Progenitor cell of endocrine pancreas (in vitro differentiated cells): ENCODE measurements at regions not wholly inside any gene's neighbourhood (a gene's known extent, or its start where the extent isn't known, plus 50 kb on each side); places are given as distances from the start of the nearest gene placed in this dataset.
A peak's percentile ranks its signal among the peaks of the same experiment; 100 is the strongest.

Source experiments
- DNase-seq: peaks from one replicate; pipeline ENCODE4 v3.0.0; 2021; ENCODE audit warnings: low spot score; ENCODE audit not compliant: unreplicated experiment
- H3K27ac Mint-ChIP-seq: 2 replicates; pipeline ENCODE4 v1.8.0; 2021; ENCODE audit warnings: mild to moderate bottlenecking, moderate library complexity, mixed read lengths
- H3K27me3 Mint-ChIP-seq: 2 replicates; pipeline ENCODE4 v1.8.0; 2021; ENCODE audit warnings: mixed read lengths
- H3K36me3 Mint-ChIP-seq: 2 replicates; pipeline ENCODE4 v1.8.0; 2022; ENCODE audit warnings: mixed read lengths; ENCODE audit not compliant: insufficient read depth
- H3K4me1 Mint-ChIP-seq: 2 replicates; pipeline ENCODE4 v1.8.0; 2021; ENCODE audit warnings: low read depth, mixed read lengths
- H3K4me3 Mint-ChIP-seq: 2 replicates; pipeline ENCODE4 v1.8.0; 2021; ENCODE audit warnings: low read depth, mild to moderate bottlenecking, moderate library complexity, mixed read lengths
- H3K9me3 Mint-ChIP-seq: 2 replicates; pipeline ENCODE4 v1.8.0; 2021; ENCODE audit warnings: low read depth, mixed read lengths
- TF ChIP-seq, protein P1 (sequence below): fragments of 200-600 bp; sonication (generic); IDR thresholded peaks from one replicate; pipeline ENCODE4 v1.5.0; 2021; ENCODE audit warnings: antibody characterized with exemption, mild to moderate bottlenecking; ENCODE audit not compliant: unreplicated experiment

DNA sequence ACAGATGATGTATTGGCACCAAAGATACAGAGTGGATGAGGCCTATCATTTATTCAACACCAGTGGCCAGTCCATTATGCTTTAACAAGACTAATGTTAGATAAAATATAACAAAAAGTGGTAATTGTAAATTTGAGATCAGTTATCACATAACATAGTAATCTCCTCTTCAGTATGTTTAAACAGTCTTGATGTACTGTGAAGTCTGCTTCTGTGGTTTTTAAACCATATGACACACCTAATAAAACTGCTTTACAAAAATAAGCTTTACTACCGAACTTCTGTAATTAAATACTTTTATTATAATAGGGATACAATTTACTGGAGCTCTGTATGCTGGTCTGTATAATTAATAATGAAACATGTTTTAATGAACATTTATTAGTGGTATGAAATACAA, 2156.1 kb upstream of the CELF4 start:
- Mint-ChIP-seq H3K27ac (no peak overlapping the region), H3K9me3 (no peaks in the 10 kb centered on the region), H3K27me3 (no peaks in the 10 kb centered on the region), H3K4me3 (no peak overlapping the region), H3K4me1 (peaks cover 2% of the 10 kb centered on the region), H3K36me3 (no peaks in the 10 kb centered on the region)
- no peak for DNase-seq
- TF ChIP-seq, protein P1, sequence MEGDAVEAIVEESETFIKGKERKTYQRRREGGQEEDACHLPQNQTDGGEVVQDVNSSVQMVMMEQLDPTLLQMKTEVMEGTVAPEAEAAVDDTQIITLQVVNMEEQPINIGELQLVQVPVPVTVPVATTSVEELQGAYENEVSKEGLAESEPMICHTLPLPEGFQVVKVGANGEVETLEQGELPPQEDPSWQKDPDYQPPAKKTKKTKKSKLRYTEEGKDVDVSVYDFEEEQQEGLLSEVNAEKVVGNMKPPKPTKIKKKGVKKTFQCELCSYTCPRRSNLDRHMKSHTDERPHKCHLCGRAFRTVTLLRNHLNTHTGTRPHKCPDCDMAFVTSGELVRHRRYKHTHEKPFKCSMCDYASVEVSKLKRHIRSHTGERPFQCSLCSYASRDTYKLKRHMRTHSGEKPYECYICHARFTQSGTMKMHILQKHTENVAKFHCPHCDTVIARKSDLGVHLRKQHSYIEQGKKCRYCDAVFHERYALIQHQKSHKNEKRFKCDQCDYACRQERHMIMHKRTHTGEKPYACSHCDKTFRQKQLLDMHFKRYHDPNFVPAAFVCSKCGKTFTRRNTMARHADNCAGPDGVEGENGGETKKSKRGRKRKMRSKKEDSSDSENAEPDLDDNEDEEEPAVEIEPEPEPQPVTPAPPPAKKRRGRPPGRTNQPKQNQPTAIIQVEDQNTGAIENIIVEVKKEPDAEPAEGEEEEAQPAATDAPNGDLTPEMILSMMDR: no peak

DNA sequence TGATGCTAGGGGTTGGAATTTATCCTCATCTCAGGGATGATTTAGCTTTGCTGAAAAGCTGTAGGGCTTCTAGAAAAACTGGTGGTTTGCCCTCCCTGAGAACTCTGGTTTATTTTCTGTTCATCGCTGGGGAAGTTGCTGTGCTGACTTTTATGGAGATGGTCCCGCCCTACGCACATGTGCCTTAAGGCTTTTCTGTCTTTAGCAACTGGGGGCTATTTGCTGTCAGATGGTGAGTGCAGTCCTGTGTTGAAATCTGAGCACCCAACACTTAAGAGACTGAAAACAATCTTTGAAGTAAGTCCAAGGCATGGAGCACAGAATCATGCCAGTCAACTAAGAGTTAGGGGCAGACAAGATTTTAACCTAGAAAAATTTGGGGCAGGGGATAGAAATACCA, 2148.4 kb upstream of the CELF4 start:
- TF ChIP-seq, protein P1: no peak

DNA sequence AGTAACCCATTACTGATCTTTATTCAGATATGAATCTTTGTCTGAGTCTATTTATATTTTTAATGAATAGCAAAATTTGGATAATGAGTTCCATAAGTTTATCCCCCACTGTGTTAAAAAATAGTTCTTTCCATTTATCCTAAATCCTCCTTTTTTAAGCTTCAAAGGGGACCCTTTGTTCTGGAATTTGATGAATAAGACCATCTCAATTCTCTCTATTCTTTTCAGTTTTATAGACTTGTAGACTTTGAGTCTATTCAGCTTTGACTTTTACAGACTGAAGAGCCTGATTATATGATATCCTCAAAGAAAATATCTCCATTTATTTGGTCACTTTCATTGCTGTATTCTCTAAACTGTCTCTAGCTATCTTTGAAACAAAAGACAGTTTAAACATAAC, 2146.1 kb upstream of the CELF4 start:
- Mint-ChIP-seq H3K4me1 (no peaks in the 10 kb centered on the region), H3K27me3 (no peaks in the 10 kb centered on the region), H3K36me3 (no peaks in the 10 kb centered on the region), H3K9me3 (no peaks in the 10 kb centered on the region), H3K27ac (no peak overlapping the region), H3K4me3 (no peak overlapping the region)
- DNase-seq: no peak
- TF ChIP-seq, protein P1: no peak

More for the DNA sequence above, 2148.4 kb upstream of the CELF4 start:
- no peak overlapping the region for H3K27ac Mint-ChIP-seq
- no peaks in the 10 kb centered on the region for H3K36me3 Mint-ChIP-seq
- no peaks in the 10 kb centered on the region for H3K4me1 Mint-ChIP-seq
- no peaks in the 10 kb centered on the region for H3K27me3 Mint-ChIP-seq
- DNase-seq: no peak
- no peak overlapping the region for H3K4me3 Mint-ChIP-seq
- no peaks in the 10 kb centered on the region for H3K9me3 Mint-ChIP-seq

DNA sequence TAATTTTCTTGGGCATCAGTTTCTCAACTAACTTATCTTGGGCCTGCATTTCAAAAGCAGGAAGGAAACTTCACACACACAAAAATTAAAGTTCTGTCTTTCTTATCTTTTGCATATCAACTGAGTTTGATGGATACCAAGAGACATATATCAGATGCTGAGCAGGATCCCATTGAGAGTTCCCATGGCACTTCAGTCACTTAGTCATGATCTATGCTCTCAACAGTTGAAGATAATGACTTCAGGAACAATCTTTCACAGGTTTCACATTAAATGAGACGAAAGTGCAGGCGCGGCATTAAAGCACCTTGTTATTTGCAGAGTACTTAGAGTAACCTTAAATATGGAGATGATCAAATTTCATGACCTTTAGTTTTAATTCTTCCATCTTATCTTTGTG, 2139.8 kb upstream of the CELF4 start:
- H3K4me1 Mint-ChIP-seq: peaks cover 3% of the 10 kb centered on the region
- TF ChIP-seq, protein P1: no peak
- peaks cover 21% of the 10 kb centered on the region for H3K9me3 Mint-ChIP-seq
- no peak overlapping the region for H3K27ac Mint-ChIP-seq
- no peaks in the 10 kb centered on the region for H3K27me3 Mint-ChIP-seq
- peaks cover 16% of the 10 kb centered on the region for H3K36me3 Mint-ChIP-seq
- H3K4me3 Mint-ChIP-seq: no peak overlapping the region
- DNase-seq: no peak

DNA sequence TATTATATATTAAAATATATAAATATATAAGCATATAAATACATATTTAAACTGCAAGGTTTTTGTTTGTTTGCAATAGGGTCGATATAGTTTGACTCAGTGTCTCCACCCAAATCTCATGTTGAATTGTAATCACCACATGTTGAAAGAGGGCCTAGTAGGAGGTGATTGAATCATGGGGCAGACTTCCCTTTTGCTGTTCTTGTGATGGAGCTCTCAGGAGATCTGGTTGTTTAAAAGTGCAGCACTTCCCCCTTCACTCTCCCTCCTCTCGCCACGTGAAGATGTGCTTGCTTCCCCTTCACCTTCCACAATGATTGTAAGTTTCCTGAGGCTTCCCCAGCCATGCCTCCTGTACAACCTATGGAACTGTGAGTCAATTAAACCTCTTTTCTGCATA, 2137.3 kb upstream of the CELF4 start:
- H3K4me1 Mint-ChIP-seq: peaks cover 3% of the 10 kb centered on the region
- peaks cover 22% of the 10 kb centered on the region for H3K36me3 Mint-ChIP-seq
- TF ChIP-seq, protein P1: no peak
- H3K27ac Mint-ChIP-seq: peak overlapping the region; percentile 84
- DNase-seq: no peak
- no peak overlapping the region for H3K4me3 Mint-ChIP-seq
- no peaks in the 10 kb centered on the region for H3K27me3 Mint-ChIP-seq
- peaks cover 26% of the 10 kb centered on the region for H3K9me3 Mint-ChIP-seq
